Activated CD4-positive, alpha-beta T cell treated with anti-CD3 and anti-CD28 coated beads, Interleukin-2, amount 50 U/mL, for 16 hours (primary cell): ENCODE measurements at regions not wholly inside any gene's neighbourhood (a gene's known extent, or its start where the extent isn't known, plus 50 kb on each side); places are given as distances from the start of the nearest gene placed in this dataset.
"Not testable (repeated sequence)": the region's sequence is repeated elsewhere in the genome, so short reads cannot be mapped to it uniquely, and the experiment has no call there.

Experiments used
- DNase-seq: peaks from one replicate; pipeline ENCODE4 v3.0.0-alpha.2; 2020

GRCh38 chr21:18722193-18722592 is 318.6 kb upstream of the TMPRSS15 start:
- no peak for DNase-seq

- no peak for DNase-seq
Measured at GRCh38 chr21:18723171-18723570, 319.6 kb upstream of the TMPRSS15 start.

- DNase-seq = no peak
Measured at GRCh38 chr21:18725653-18726052, 322.1 kb upstream of the TMPRSS15 start.

- no peak for DNase-seq
Measured at GRCh38 chr21:18741954-18742353, 338.4 kb upstream of the TMPRSS15 start.

- DNase-seq = no peak
Measured at GRCh38 chr21:18743531-18743930, 339.9 kb upstream of the TMPRSS15 start.

GRCh38 chr21:18744840-18745239 is 341.3 kb upstream of the TMPRSS15 start:
- no peak for DNase-seq

GRCh38 chr21:18752894-18753293 is 349.3 kb upstream of the TMPRSS15 start:
- DNase-seq = not testable (repeated sequence)

- not testable (repeated sequence) for DNase-seq
Measured at GRCh38 chr21:18756272-18756671, 352.7 kb upstream of the TMPRSS15 start.

GRCh38 chr21:18759267-18759666 is 355.7 kb upstream of the TMPRSS15 start:
- no peak for DNase-seq

GRCh38 chr21:18759751-18760161 is 356.2 kb upstream of the TMPRSS15 start:
- DNase-seq = no peak

GRCh38 chr21:18760247-18760646 is 356.7 kb upstream of the TMPRSS15 start:
- DNase-seq = no peak

- DNase-seq = no peak
Measured at GRCh38 chr21:18764720-18765119, 361.1 kb upstream of the TMPRSS15 start.

- DNase-seq = no peak
Measured at GRCh38 chr21:18769599-18769998, 366.0 kb upstream of the TMPRSS15 start.

GRCh38 chr21:18771845-18772380 is 368.3 kb upstream of the TMPRSS15 start:
- DNase-seq = no peak

- no peak for DNase-seq
Measured at GRCh38 chr21:18772404-18772803, 368.8 kb upstream of the TMPRSS15 start.

GRCh38 chr21:18772897-18773296 is 369.3 kb upstream of the TMPRSS15 start:
- DNase-seq = no peak

GRCh38 chr21:18776936-18777335 is 373.4 kb upstream of the TMPRSS15 start:
- no peak for DNase-seq

GRCh38 chr21:18782721-18783120 is 379.1 kb upstream of the TMPRSS15 start:
- no peak for DNase-seq

- no peak for DNase-seq
Measured at GRCh38 chr21:18801468-18801867, 397.9 kb upstream of the TMPRSS15 start.

GRCh38 chr21:18803624-18804023 is 400.0 kb upstream of the TMPRSS15 start:
- no peak for DNase-seq

GRCh38 chr21:18810136-18810535 is 406.6 kb upstream of the TMPRSS15 start:
- DNase-seq = no peak

- DNase-seq = no peak
Measured at GRCh38 chr21:18812308-18812707, 408.7 kb upstream of the TMPRSS15 start.

GRCh38 chr21:18819507-18819906 is 415.9 kb upstream of the TMPRSS15 start:
- DNase-seq = no peak

GRCh38 chr21:18826562-18826961 is 423.0 kb upstream of the TMPRSS15 start:
- DNase-seq = no peak

GRCh38 chr21:18831942-18832676 is 428.5 kb upstream of the TMPRSS15 start:
- DNase-seq = no peak
